SK-N-SH (cell line): ENCODE measurements at regions not wholly inside any gene's neighbourhood (a gene's known extent, or its start where the extent isn't known, plus 50 kb on each side); places are given as distances from the start of the nearest gene placed in this dataset.

Source experiments
- CHD2 ChIP-seq: fragments of 150-350 bp; IDR thresholded peaks from 2 replicates; pipeline ENCODE4 v1.6.1; 2018; ENCODE audit warnings: low read length; ENCODE audit not compliant: partially characterized antibody
- CTCF ChIP-seq: fragments of 200-600 bp; sonication (generic); IDR thresholded peaks from 2 replicates; pipeline ENCODE4 v1.6.1; 2017; ENCODE audit warnings: antibody characterized with exemption, mild to moderate bottlenecking, moderate library complexity
- EP300 ChIP-seq, 2 experiments: IDR thresholded peaks; 2 replicates each; pipeline versions ENCODE4 v1.4.0 to v1.6.1; 2012; ENCODE audit warnings: borderline replicate concordance in 1 of 2, low read depth in 1 of 2, low read length in 1 of 2
- EZH2phosphoT487 ChIP-seq: fragments of 200-600 bp; sonication (generic); IDR thresholded peaks from 2 replicates; pipeline ENCODE4 v1.6.1; 2017; ENCODE audit warnings: low read depth, mixed run types, mild to moderate bottlenecking, antibody characterized with exemption, moderate library complexity, borderline replicate concordance
- GATA2 ChIP-seq: sonication (generic); formaldehyde crosslinking; IDR thresholded peaks from 2 replicates; pipeline ENCODE4 v1.5.0; 2020; ENCODE audit warnings: mild to moderate bottlenecking, missing genetic modification reagents
- IRF3 ChIP-seq: fragments of 150-350 bp; IDR thresholded peaks from 2 replicates; pipeline ENCODE4 v1.6.1; 2016; ENCODE audit warnings: mild to moderate bottlenecking, low read depth, low read length
- JUND ChIP-seq: IDR thresholded peaks from 2 replicates; pipeline ENCODE4 v1.4.0; 2012
- MXI1 ChIP-seq: IDR thresholded peaks from 2 replicates; pipeline ENCODE4 v1.6.1; 2012; ENCODE audit warnings: mild to moderate bottlenecking, low read depth, low read length, improper control_type of control experiment
- POLR2AphosphoS5 ChIP-seq: IDR thresholded peaks from 2 replicates; pipeline ENCODE4 v1.6.1; 2012; ENCODE audit warnings: low read depth, low read length
- RAD21 ChIP-seq: IDR thresholded peaks from 2 replicates; pipeline ENCODE4 v1.6.1; 2012; ENCODE audit warnings: mild to moderate bottlenecking, low read length
- RCOR1 ChIP-seq: fragments of 150-350 bp; IDR thresholded peaks from 2 replicates; pipeline ENCODE4 v1.6.1; 2017; ENCODE audit warnings: antibody characterized with exemption, low read length
- RFX5 ChIP-seq: IDR thresholded peaks from 2 replicates; pipeline ENCODE4 v1.6.1; 2012; ENCODE audit warnings: mild to moderate bottlenecking, improper control_type of control experiment, low read length
- TAF1 ChIP-seq: IDR thresholded peaks from 2 replicates; pipeline ENCODE4 v1.6.1; 2012; ENCODE audit warnings: low read depth, mild to moderate bottlenecking, low read length, moderate library complexity, borderline replicate concordance
- YY1 ChIP-seq: IDR thresholded peaks from 2 replicates; pipeline ENCODE4 v1.4.0; 2012; ENCODE audit warnings: low read depth, mild to moderate bottlenecking

- TF ChIP-seq YY1 (no peak), MXI1 (no peak), CTCF (no peak), RFX5 (no peak), EZH2phosphoT487 (no peak), RAD21 (no peak), JUND (no peak), CHD2 (no peak), EP300 (IDR thresholded peaks at IDR 0.05; ENCODE audit: borderline replicate concordance in 1 of 2, low read depth in 1 of 2, low read length in 1 of 2) (no peak), GATA2 (CRISPR knock-in tag) (no peak), IRF3 (no peak), POLR2AphosphoS5 (no peak), RCOR1 (no peak), TAF1 (no peak)
These were observed 51.2 kb upstream of the ABCC4 start for GRCh38 chr13:95352486-95352885.
